ENCODE measurements at regions not wholly inside any gene's neighbourhood (a gene's known extent, or its start where the extent isn't known, plus 50 kb on each side); places are given as distances from the start of the nearest gene placed in this dataset.

- no peak for TF ChIP-seq CTCF (IDR thresholded peaks at IDR 0.05; ENCODE audit: insufficient read depth, low read depth, low read length)
- no peak for TF ChIP-seq EZH2 (IDR thresholded peaks at IDR 0.05; ENCODE audit: insufficient read depth, low read length)
These were observed 1061.3 kb downstream of the STPG2 start for GRCh38 chr4:97081951-97082350.
